Suprapubic skin (tissue), 4 donors: ENCODE measurements at regions not wholly inside any gene's neighbourhood (a gene's known extent, or its start where the extent isn't known, plus 50 kb on each side); places are given as distances from the start of the nearest gene placed in this dataset.

ENCODE experiments used
- EP300 ChIP-seq: sonication (generic); formaldehyde crosslinking; IDR thresholded peaks from one replicate; pipeline ENCODE4 v1.6.1; 2017; ENCODE audit warnings: antibody characterized with exemption
- POLR2A ChIP-seq, 2 donors: fragments of 450-650 bp; IDR thresholded peaks; one replicate each; pipeline ENCODE4 v1.6.1; 2017; ENCODE audit warnings: antibody characterized with exemption in 2 of 2, mild to moderate bottlenecking in 2 of 2, moderate library complexity in 2 of 2
- POLR2AphosphoS5 ChIP-seq, 3 donors: sonication (generic); formaldehyde crosslinking; IDR thresholded peaks; one replicate each; pipeline ENCODE4 v1.6.1; 2017; ENCODE audit warnings: antibody characterized with exemption in 3 of 3
- TF ChIP-seq, protein P1 (sequence below), 2 donors: fragments of 200-600 bp in 1 of 2; fragments of 450-650 bp in 1 of 2; sonication (generic) in 1 of 2; IDR thresholded peaks; one replicate each; pipeline ENCODE4 v1.5.1; 2016 to 2019; ENCODE audit warnings: antibody characterized with exemption in 2 of 2, mild to moderate bottlenecking in 1 of 2, moderate library complexity in 1 of 2

DNA sequence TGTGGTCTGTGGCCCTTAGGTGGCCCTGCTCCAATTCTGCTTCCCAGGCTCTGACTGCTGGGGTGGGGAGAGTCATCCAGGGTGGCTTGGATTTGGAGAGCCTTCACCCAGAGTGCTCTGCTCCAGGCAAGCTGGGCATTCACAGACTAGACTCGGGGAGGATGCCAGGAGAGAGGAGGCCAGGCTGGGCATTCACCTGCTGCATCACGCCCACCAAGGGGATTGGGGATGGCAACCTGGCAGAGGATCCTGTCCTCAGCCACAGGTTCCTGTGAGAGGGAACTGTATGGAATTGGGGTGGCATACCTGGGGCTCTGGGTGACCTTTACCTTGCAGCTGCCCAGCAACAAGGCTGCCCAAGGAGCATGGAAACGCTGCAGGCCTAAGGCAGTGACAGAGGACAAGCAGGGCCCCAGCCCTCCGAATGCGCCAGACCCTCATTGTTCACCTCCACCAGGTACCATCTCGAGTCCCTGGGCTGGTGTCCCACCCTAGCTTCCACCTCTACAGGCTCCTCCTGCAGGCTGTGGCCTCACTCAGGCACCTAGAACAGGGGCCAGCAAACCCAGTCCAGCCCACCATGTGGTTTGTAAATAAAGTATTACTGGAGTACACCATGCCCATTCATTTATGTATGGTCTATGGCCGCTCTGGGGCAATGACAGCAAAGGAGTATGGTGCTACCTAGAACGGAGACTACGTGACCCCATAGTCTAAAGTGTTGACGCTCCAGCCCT, 255.3 kb upstream of the RAB6C start:
- TF ChIP-seq POLR2A (IDR thresholded peaks at IDR 0.05) (no peak), EP300 (no peak), POLR2AphosphoS5 (IDR thresholded peaks at IDR 0.05) (no peak)
- TF ChIP-seq, protein P1, sequence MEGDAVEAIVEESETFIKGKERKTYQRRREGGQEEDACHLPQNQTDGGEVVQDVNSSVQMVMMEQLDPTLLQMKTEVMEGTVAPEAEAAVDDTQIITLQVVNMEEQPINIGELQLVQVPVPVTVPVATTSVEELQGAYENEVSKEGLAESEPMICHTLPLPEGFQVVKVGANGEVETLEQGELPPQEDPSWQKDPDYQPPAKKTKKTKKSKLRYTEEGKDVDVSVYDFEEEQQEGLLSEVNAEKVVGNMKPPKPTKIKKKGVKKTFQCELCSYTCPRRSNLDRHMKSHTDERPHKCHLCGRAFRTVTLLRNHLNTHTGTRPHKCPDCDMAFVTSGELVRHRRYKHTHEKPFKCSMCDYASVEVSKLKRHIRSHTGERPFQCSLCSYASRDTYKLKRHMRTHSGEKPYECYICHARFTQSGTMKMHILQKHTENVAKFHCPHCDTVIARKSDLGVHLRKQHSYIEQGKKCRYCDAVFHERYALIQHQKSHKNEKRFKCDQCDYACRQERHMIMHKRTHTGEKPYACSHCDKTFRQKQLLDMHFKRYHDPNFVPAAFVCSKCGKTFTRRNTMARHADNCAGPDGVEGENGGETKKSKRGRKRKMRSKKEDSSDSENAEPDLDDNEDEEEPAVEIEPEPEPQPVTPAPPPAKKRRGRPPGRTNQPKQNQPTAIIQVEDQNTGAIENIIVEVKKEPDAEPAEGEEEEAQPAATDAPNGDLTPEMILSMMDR (IDR thresholded peaks at IDR 0.05): no peak
